PC-3 (cell line): ENCODE measurements at regions not wholly inside any gene's neighbourhood (a gene's known extent, or its start where the extent isn't known, plus 50 kb on each side); places are given as distances from the start of the nearest gene placed in this dataset.

ENCODE experiments used
- ATAC-seq: fragments of 200-7000 bp; cut with Tn5 transposase; 2 replicates; pipeline ENCODE4 v1.9.1; 2020; ENCODE audit warnings: mild to moderate bottlenecking, moderate library complexity
- BruUV-seq: library from RNA; stranded (reverse); fragments of 400-500 nt; replicated peaks from 2 replicates; lab custom pipeline; 2021; lab: Mats Ljungman, UMichigan
- CTCF ChIA-PET: fragments of 300-600 bp; sonication (Branson Sonifier 250); formaldehyde crosslinking; loops from one replicate; lab custom pipeline; 2022; ENCODE audit warnings: antibody characterized with exemption; lab: Charles Lee
- POLR2A ChIA-PET: fragments of 300-600 bp; sonication (Branson Sonifier 250); formaldehyde crosslinking; loops from one replicate; lab custom pipeline; 2022; ENCODE audit warnings: antibody characterized with exemption; ENCODE audit not compliant: unreplicated experiment; lab: Charles Lee
- DNase-seq: peaks from one replicate; pipeline ENCODE4 v3.0.0-alpha.2; 2015
- H2AFZ ChIP-seq: fragments of 300-600 bp; sonication (generic); 2 replicates; pipeline ENCODE4 v1.6.0; 2016; ENCODE audit warnings: antibody characterized with exemption, low read length
- H3F3A ChIP-seq: fragments of 300-600 bp; sonication (generic); one replicate; pipeline ENCODE4 v1.6.0; 2017; ENCODE audit warnings: antibody characterized with exemption, low read length, control low read depth, mild to moderate bottlenecking; ENCODE audit not compliant: unreplicated experiment
- H3K27ac ChIP-seq: fragments of 300-600 bp; sonication (generic); 2 replicates; pipeline ENCODE4 v1.5.1; 2016; ENCODE audit warnings: mild to moderate bottlenecking, low read length
- H3K27me3 ChIP-seq: fragments of 300-600 bp; sonication (generic); 2 replicates; pipeline ENCODE4 v1.6.1; 2016; ENCODE audit warnings: low read length, mixed read lengths
- H3K36me3 ChIP-seq: fragments of 300-600 bp; sonication (generic); 2 replicates; pipeline ENCODE4 v1.6.1; 2016; ENCODE audit warnings: low read depth, mixed run types, low read length, mixed read lengths
- H3K4me1 ChIP-seq: fragments of 300-600 bp; sonication (generic); 2 replicates; pipeline ENCODE4 v1.5.1; 2016; ENCODE audit warnings: low read length; ENCODE audit not compliant: insufficient read depth
- H3K4me2 ChIP-seq: fragments of 300-600 bp; sonication (generic); 2 replicates; pipeline ENCODE4 v1.6.0; 2016; ENCODE audit warnings: low read length
- H3K4me3 ChIP-seq: fragments of 300-600 bp; sonication (generic); 2 replicates; pipeline ENCODE4 v1.5.1; 2016; ENCODE audit warnings: mild to moderate bottlenecking, low read length, mixed read lengths
- H3K79me2 ChIP-seq: fragments of 300-600 bp; sonication (generic); 2 replicates; pipeline ENCODE4 v1.6.1; 2017; ENCODE audit warnings: low read length, mixed read lengths
- H3K9ac ChIP-seq: fragments of 300-600 bp; sonication (generic); 2 replicates; pipeline ENCODE4 v1.6.0; 2016; ENCODE audit warnings: mild to moderate bottlenecking, low read length
- H3K9me2 ChIP-seq: fragments of 300-600 bp; sonication (generic); replicated peaks from 2 replicates; pipeline ENCODE4 v1.6.1; 2016; ENCODE audit warnings: mixed run types, low read length, mixed read lengths
- H3K9me3 ChIP-seq: fragments of 300-600 bp; sonication (generic); 2 replicates; pipeline ENCODE4 v1.6.1; 2016; ENCODE audit warnings: low read length, mixed read lengths
- H4K20me1 ChIP-seq: fragments of 300-600 bp; sonication (generic); 2 replicates; pipeline ENCODE4 v1.6.1; 2016; ENCODE audit warnings: low read length, mixed read lengths
- EZH2 ChIP-seq: fragments of 300-600 bp; sonication (generic); IDR thresholded peaks from one replicate; pipeline ENCODE4 v1.6.1; 2017; ENCODE audit warnings: antibody characterized with exemption, mild to moderate bottlenecking, low read length; ENCODE audit not compliant: unreplicated experiment
- EZH2phosphoT487 ChIP-seq: fragments of 300-600 bp; sonication (generic); IDR thresholded peaks from 2 replicates; pipeline ENCODE4 v1.6.1; 2018; ENCODE audit warnings: mild to moderate bottlenecking, antibody characterized with exemption, low read length, borderline replicate concordance
- intact Hi-C: fragments of 100-400 bp; cut with micrococcal nuclease; formaldehyde crosslinking; loops from 2 replicates; pipeline ENCODE4 v1.9.0; 2023
- TF ChIP-seq, protein P1 (sequence below): fragments of 300-600 bp; sonication (generic); conservative IDR thresholded peaks from 2 replicates; pipeline ENCODE4 v1.5.1; 2017; ENCODE audit warnings: antibody characterized with exemption, low read depth, mild to moderate bottlenecking, low read length

DNA sequence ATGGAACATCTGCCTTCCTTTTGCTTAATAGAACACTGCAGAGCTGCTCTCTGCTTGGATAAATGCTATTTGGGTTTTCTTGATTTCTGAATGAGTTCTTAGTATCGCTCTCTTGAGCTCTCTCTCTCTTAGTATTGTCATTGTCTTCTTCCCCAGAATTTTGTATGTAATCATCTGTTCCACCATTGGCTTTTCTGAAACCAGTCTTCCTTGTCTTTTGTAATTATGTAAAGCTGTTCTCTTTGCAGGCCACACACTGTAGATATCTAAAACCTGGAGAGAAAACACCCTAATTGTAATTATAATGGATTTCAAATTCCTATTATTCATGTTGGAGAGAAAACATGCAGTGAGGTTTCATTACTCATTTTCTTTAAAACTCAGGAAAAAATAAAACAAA is 333.1 kb upstream of the CHAC2 start:
- no peaks in the 10 kb centered on the region for H3K4me1 ChIP-seq
- H3K27me3 ChIP-seq = no peaks in the 10 kb centered on the region
- H3K36me3 ChIP-seq = no peaks in the 10 kb centered on the region
- no peak overlapping the region for H3K27ac ChIP-seq
- POLR2A ChIA-PET = no interaction called here
- no peaks in the 10 kb centered on the region for H3K9me2 ChIP-seq
- H3K9me3 ChIP-seq = no peaks in the 10 kb centered on the region
- H3K9ac ChIP-seq = no peak overlapping the region
- H2AFZ ChIP-seq = no peak overlapping the region
- no peaks in the 10 kb centered on the region for H3F3A ChIP-seq
- BruUV-seq = no TSS peak
- no peak for TF ChIP-seq EZH2phosphoT487
- TF ChIP-seq, protein P1, sequence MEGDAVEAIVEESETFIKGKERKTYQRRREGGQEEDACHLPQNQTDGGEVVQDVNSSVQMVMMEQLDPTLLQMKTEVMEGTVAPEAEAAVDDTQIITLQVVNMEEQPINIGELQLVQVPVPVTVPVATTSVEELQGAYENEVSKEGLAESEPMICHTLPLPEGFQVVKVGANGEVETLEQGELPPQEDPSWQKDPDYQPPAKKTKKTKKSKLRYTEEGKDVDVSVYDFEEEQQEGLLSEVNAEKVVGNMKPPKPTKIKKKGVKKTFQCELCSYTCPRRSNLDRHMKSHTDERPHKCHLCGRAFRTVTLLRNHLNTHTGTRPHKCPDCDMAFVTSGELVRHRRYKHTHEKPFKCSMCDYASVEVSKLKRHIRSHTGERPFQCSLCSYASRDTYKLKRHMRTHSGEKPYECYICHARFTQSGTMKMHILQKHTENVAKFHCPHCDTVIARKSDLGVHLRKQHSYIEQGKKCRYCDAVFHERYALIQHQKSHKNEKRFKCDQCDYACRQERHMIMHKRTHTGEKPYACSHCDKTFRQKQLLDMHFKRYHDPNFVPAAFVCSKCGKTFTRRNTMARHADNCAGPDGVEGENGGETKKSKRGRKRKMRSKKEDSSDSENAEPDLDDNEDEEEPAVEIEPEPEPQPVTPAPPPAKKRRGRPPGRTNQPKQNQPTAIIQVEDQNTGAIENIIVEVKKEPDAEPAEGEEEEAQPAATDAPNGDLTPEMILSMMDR = no peak
- no peak for TF ChIP-seq EZH2
- H3K4me2 ChIP-seq = no peak overlapping the region
- no peaks in the 10 kb centered on the region for H4K20me1 ChIP-seq
- CTCF ChIA-PET = no interaction called here
- no peaks in the 10 kb centered on the region for H3K79me2 ChIP-seq
- intact Hi-C loops = no loop called here
- H3K4me3 ChIP-seq = no peak overlapping the region
- ATAC-seq (no peak), DNase-seq (no peak)

DNA sequence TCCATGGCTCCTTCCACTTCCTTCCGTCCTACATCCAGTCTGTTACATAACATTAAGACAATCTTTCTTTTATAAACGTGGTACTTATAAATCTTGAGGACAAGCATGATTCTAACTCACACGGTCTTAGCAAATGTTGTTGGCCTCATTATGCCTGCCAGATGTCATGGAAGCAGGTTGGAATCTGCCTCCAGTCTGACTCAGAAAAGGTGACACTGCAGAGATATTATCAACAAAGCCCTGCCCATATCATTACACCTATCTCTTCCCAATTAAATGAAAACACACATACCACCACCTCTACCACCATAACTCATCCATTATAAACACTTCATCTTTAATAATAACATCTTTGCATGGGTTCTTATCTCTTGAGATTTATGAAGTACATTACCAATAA is 334.7 kb upstream of the CHAC2 start:
- no peaks in the 10 kb centered on the region for H3K27me3 ChIP-seq
- H3K9me3 ChIP-seq = no peaks in the 10 kb centered on the region
- H3K4me1 ChIP-seq = no peaks in the 10 kb centered on the region
- H3F3A ChIP-seq = no peaks in the 10 kb centered on the region
- DNase-seq (no peak), ATAC-seq (no peak)
- no peak for TF ChIP-seq EZH2
- TF ChIP-seq, protein P1 = no peak
- TF ChIP-seq EZH2phosphoT487 = no peak
- no peak overlapping the region for H3K4me3 ChIP-seq
- no peak overlapping the region for H3K4me2 ChIP-seq
- no peaks in the 10 kb centered on the region for H3K36me3 ChIP-seq
- intact Hi-C loops = no loop called here
- H3K9ac ChIP-seq = no peak overlapping the region
- no peaks in the 10 kb centered on the region for H3K79me2 ChIP-seq
- CTCF ChIA-PET = no interaction called here
- no peaks in the 10 kb centered on the region for H3K9me2 ChIP-seq
- H2AFZ ChIP-seq = no peak overlapping the region
- no peaks in the 10 kb centered on the region for H4K20me1 ChIP-seq
- no TSS peak for BruUV-seq
- H3K27ac ChIP-seq = no peak overlapping the region
- POLR2A ChIA-PET = no interaction called here

DNA sequence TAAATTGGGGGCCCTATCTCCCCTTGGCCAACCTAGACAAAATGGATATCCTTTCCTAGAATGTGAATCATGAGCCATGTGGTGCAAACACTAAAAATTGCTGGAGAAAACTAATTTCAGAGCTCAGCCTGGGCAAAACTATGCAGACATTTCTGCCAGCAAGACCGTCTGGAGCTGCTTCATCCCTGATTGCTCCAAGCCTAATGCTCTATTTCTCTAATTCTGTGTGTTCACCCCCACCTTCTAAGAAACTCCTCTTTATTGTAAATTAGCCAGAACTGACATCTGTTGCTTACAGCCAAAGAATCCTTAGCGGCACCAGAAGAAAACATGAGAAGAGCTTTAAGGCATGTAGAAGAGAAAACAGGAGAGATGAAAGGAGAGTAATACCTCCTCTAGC is 337.7 kb upstream of the CHAC2 start:
- no peaks in the 10 kb centered on the region for H3K9me3 ChIP-seq
- intact Hi-C loops = loop anchor here (10.0 kb wide), 1 partner anchor 285 kb away; no protein-coding TSS in a partner anchor
- H3K79me2 ChIP-seq = no peaks in the 10 kb centered on the region
- no peaks in the 10 kb centered on the region for H3K4me1 ChIP-seq
- ATAC-seq = no peak
- no peak overlapping the region for H3K4me3 ChIP-seq
- H3K9ac ChIP-seq = no peak overlapping the region
- CTCF ChIA-PET = no interaction called here
- no peak for TF ChIP-seq EZH2
- TF ChIP-seq EZH2phosphoT487 = no peak
- no peaks in the 10 kb centered on the region for H3K9me2 ChIP-seq
- DNase-seq = no peak
- H4K20me1 ChIP-seq = no peaks in the 10 kb centered on the region
- BruUV-seq = no TSS peak
- H3K36me3 ChIP-seq = no peaks in the 10 kb centered on the region
- no peaks in the 10 kb centered on the region for H3K27me3 ChIP-seq
- POLR2A ChIA-PET = no interaction called here
- no peak overlapping the region for H2AFZ ChIP-seq
- no peaks in the 10 kb centered on the region for H3F3A ChIP-seq
- no peak overlapping the region for H3K27ac ChIP-seq
- no peak overlapping the region for H3K4me2 ChIP-seq
